ENCODE measurements at regions not wholly inside any gene's neighbourhood (a gene's known extent, or its start where the extent isn't known, plus 50 kb on each side); places are given as distances from the start of the nearest gene placed in this dataset.

DNA sequence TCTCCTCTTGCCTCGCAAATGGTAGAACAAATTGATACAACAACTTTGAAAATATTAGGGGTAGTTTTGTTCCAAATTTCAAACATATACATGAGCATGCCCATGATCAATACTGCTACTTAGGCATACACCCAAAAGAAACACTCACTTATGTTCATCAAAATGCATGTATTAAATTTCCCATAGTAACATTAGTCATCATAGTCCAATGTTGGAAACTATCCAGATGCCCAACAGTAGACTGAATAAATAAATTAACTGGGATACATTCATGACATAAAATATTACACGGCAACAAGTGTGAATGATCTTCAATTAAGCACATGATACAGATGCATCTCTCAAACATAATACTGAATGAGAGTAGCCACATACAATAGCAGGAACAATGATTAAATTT is 391.6 kb downstream of the CDH11 start:
- no peak overlapping the region for H3K27ac Mint-ChIP-seq
- no peak overlapping the region for H3K4me3 Mint-ChIP-seq
- no peaks in the 10 kb centered on the region for H3K27me3 Mint-ChIP-seq (ENCODE audit: low read depth)
- no peaks in the 10 kb centered on the region for H3K36me3 Mint-ChIP-seq (ENCODE audit: low read depth)
- H3K4me1 Mint-ChIP-seq (ENCODE audit: low read depth) = no peaks in the 10 kb centered on the region
- H3K9me3 Mint-ChIP-seq = peaks cover 28% of the 10 kb centered on the region

DNA sequence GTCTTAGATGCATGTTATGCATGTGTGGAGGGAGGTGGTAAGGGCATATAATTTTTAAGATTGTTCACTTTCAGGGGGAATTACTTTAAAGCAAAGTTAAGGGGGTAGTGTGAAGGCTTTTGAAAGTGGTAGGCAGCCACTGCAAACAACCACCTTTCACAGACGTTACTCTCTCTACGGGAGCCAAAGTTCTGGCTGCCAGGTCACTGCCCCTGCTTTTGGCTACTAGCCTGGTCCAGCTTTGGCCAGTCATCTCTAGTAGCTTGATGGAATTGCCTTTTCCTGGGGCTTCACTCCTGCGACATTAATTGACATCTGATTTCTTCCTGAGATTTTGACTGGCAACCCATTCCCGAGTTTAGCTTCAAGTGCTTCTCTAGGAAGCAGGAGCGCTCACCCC is 397.5 kb downstream of the CDH11 start:
- H3K9me3 Mint-ChIP-seq = peaks cover 20% of the 10 kb centered on the region
- H3K4me3 Mint-ChIP-seq = no peak overlapping the region
- no peaks in the 10 kb centered on the region for H3K27me3 Mint-ChIP-seq (ENCODE audit: low read depth)
- H3K27ac Mint-ChIP-seq = no peak overlapping the region
- no peaks in the 10 kb centered on the region for H3K4me1 Mint-ChIP-seq (ENCODE audit: low read depth)
- no peaks in the 10 kb centered on the region for H3K36me3 Mint-ChIP-seq (ENCODE audit: low read depth)

DNA sequence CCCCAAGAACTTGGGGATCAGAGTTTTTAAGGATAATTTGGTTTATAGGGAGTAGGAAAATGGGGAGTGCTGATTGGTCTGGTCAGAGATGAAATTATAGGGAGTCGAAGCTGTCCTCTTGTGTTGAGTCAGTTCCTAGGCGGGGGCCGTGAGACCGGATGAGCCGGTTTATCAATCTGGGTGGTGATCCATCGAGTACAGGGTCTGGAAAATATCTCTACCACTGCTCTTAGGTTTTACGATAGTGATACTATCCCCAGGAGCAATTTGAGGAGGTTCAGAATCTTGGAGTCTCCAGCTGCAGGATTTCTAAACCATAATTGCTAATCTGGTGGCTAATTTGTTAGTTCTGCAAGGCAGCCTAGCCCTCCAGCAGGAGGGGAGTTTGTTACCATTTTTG is 403.4 kb downstream of the CDH11 start:
- no peak overlapping the region for H3K4me3 Mint-ChIP-seq
- H3K9me3 Mint-ChIP-seq = peaks cover 12% of the 10 kb centered on the region
- no peaks in the 10 kb centered on the region for H3K36me3 Mint-ChIP-seq (ENCODE audit: low read depth)
- H3K4me1 Mint-ChIP-seq (ENCODE audit: low read depth) = no peaks in the 10 kb centered on the region
- no peaks in the 10 kb centered on the region for H3K27me3 Mint-ChIP-seq (ENCODE audit: low read depth)
- H3K27ac Mint-ChIP-seq = no peak overlapping the region

DNA sequence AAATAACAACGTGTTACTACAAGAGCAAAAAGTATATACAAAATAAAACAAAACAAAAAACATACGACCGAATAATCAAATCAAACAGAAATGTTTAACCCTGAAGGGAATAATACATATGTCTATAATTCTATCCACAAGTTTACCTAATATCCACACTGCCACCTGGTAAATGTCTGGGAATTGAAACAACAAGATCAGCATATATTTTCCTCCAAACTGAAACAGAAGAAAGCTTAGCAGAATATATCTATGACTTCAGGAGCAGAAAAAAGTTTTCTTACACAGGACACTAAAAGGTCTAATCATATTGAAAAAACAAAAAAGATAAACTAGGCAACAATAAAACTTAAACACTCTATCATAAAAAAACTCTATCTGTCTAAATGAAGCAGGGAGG is 404.0 kb downstream of the CDH11 start:
- peaks cover 12% of the 10 kb centered on the region for H3K9me3 Mint-ChIP-seq
- no peaks in the 10 kb centered on the region for H3K36me3 Mint-ChIP-seq (ENCODE audit: low read depth)
- no peak overlapping the region for H3K27ac Mint-ChIP-seq
- H3K4me3 Mint-ChIP-seq = no peak overlapping the region
- H3K4me1 Mint-ChIP-seq (ENCODE audit: low read depth) = no peaks in the 10 kb centered on the region
- H3K27me3 Mint-ChIP-seq (ENCODE audit: low read depth) = no peaks in the 10 kb centered on the region

DNA sequence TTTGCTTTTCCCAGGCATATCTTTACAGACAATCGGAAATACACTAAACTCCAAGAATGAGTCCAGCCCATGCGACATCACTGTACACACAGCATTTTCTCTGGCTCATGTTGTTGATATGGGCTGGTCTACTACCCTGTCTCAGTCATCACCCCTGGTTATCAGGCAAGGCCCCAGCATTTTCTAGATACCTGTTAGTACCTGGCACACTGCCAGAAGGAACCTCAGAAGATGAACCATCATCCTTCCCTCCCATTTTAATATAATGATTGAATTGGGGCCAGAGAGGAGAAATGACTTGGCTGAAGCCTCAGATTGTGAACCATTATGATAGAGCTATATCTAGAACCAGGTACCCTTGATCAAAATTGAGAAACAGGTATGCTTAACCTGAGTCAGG is 406.2 kb downstream of the CDH11 start:
- no peaks in the 10 kb centered on the region for H3K36me3 Mint-ChIP-seq (ENCODE audit: low read depth)
- no peaks in the 10 kb centered on the region for H3K4me1 Mint-ChIP-seq (ENCODE audit: low read depth)

DNA sequence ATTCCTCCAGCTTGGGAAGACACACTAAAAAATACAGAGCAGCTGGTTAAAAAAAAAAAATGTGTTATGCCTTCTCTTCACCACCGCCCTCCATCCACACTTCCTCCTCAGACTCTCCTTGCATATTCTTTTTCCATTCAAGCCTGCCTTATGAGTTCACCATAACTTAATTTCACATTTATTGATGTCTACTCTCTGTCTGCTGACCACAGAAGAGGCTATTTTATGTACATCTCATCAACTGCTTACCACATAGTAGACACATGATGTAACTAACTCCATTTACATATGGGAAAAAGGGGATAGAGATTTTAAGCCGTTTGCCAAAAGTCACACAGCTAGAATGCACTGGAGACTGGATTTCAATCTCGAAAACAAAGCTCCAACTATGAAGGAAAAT is 409.8 kb downstream of the CDH11 start:
- no peaks in the 10 kb centered on the region for H3K27me3 Mint-ChIP-seq (ENCODE audit: low read depth)

More for the DNA sequence above, 406.2 kb downstream of the CDH11 start:
- H3K27ac Mint-ChIP-seq = no peak overlapping the region
- no peak overlapping the region for H3K4me3 Mint-ChIP-seq
- H3K27me3 Mint-ChIP-seq (ENCODE audit: low read depth) = no peaks in the 10 kb centered on the region
- peaks cover 18% of the 10 kb centered on the region for H3K9me3 Mint-ChIP-seq

DNA sequence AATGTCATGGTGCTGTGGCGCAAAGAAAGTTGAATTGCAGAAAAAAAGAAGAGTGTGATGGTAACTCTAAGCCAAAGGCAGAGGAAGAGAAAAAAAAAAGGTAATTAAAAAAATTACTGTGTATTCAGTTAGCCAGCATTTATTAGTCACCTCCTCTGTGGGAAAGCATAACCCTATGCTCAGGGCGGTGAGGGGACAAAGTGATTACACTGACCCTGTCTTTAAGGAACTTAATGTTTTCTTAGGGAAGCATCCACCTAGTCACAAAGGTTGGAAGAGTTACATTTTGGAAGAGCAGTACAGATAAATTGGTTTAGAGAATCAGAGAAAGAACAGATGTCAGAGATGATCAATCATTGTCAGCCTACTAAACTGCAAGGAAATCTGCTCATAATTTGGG is 410.3 kb downstream of the CDH11 start:
- Mint-ChIP-seq H3K36me3 (ENCODE audit: low read depth) (no peaks in the 10 kb centered on the region), H3K27me3 (ENCODE audit: low read depth) (no peaks in the 10 kb centered on the region), H3K4me3 (no peak overlapping the region), H3K9me3 (peaks cover 20% of the 10 kb centered on the region), H3K27ac (no peak overlapping the region), H3K4me1 (ENCODE audit: low read depth) (no peaks in the 10 kb centered on the region)

More for the DNA sequence above, 409.8 kb downstream of the CDH11 start:
- Mint-ChIP-seq H3K27ac (no peak overlapping the region), H3K4me1 (ENCODE audit: low read depth) (no peaks in the 10 kb centered on the region), H3K9me3 (peaks cover 19% of the 10 kb centered on the region), H3K36me3 (ENCODE audit: low read depth) (no peaks in the 10 kb centered on the region), H3K4me3 (no peak overlapping the region)

DNA sequence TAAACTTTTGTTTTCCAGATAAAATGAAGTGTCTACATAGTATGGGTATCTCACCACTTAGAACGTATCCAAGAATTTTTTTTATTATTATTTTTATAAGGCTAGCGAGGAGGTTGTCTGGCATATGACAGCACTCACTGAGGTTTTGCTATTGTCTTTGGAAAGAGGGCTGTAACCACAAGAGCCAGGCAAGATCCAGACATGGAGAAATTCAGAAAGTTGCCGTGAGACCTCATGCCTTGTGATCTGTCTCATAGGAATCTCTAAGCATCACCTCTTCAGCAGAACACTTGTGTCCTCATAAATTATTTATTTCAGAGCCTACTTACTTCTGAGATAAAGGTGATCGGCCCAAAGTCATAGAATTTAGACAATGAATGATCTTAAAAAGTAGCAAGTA is 410.8 kb downstream of the CDH11 start:
- no peaks in the 10 kb centered on the region for H3K36me3 Mint-ChIP-seq (ENCODE audit: low read depth)
- no peaks in the 10 kb centered on the region for H3K4me1 Mint-ChIP-seq (ENCODE audit: low read depth)
- peaks cover 22% of the 10 kb centered on the region for H3K9me3 Mint-ChIP-seq
- no peak overlapping the region for H3K4me3 Mint-ChIP-seq
- H3K27me3 Mint-ChIP-seq (ENCODE audit: low read depth) = no peaks in the 10 kb centered on the region
- no peak overlapping the region for H3K27ac Mint-ChIP-seq

DNA sequence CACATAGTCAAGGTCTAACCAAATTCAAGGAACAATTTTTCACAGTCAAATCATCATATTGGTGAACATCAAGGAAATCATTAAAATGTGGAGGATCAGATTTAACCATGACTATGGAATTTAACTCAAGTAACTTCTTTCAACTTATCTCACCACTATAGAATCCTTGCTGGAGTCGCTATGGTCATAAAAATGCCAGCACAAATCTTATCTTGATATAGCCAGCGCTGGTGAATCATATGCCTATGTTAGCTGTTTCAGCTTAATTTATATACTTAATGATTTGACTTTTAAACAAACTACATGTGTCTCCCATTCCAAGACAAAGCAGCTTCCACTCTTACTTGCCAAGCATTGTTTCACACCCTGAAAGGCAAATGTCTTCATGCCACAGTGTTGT is 416.4 kb downstream of the CDH11 start:
- Mint-ChIP-seq H3K27ac (no peak overlapping the region), H3K4me1 (ENCODE audit: low read depth) (no peaks in the 10 kb centered on the region), H3K9me3 (peaks cover 29% of the 10 kb centered on the region), H3K36me3 (ENCODE audit: low read depth) (no peaks in the 10 kb centered on the region), H3K4me3 (no peak overlapping the region), H3K27me3 (ENCODE audit: low read depth) (no peaks in the 10 kb centered on the region)

DNA sequence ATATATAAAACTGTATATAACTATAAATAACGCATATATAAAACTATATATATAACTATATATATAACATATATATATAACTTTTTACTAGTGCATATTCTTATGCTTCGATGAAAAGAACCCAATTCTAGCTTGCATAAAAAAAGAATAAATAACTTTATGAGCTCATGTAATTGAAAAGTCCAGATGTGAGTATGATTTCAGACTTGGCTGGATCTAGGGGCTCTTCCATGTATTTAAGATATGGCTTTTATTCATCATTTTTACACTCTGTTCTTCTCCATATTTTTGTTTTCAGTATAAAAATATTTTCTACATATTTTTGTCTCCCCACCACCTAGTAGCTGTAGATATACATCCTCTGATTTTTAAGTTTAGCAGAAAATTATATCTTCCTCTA is 417.5 kb downstream of the CDH11 start:
- Mint-ChIP-seq H3K9me3 (peaks cover 23% of the 10 kb centered on the region), H3K36me3 (ENCODE audit: low read depth) (no peaks in the 10 kb centered on the region), H3K27me3 (ENCODE audit: low read depth) (no peaks in the 10 kb centered on the region), H3K27ac (no peak overlapping the region), H3K4me1 (ENCODE audit: low read depth) (no peaks in the 10 kb centered on the region), H3K4me3 (no peak overlapping the region)

DNA sequence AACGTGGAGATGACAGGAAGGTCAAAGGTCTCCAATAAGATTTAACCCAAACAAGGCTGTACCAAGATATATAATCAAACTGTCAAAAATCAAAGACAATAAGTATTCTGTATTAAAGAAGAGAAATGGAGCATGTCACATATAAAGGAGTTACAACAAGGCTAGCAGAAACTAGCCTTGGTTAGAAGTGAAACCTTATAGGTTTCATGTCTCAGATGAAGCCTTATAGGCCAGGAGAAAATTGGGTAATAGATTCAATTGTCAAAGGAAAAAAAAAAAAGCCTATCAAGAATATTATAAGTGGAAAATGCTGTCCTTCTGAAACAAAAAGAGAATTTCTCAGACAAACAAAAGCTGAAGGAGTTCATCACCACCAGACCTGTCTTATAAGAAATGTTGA is 419.4 kb downstream of the CDH11 start:
- H3K4me1 Mint-ChIP-seq (ENCODE audit: low read depth) = no peaks in the 10 kb centered on the region

DNA sequence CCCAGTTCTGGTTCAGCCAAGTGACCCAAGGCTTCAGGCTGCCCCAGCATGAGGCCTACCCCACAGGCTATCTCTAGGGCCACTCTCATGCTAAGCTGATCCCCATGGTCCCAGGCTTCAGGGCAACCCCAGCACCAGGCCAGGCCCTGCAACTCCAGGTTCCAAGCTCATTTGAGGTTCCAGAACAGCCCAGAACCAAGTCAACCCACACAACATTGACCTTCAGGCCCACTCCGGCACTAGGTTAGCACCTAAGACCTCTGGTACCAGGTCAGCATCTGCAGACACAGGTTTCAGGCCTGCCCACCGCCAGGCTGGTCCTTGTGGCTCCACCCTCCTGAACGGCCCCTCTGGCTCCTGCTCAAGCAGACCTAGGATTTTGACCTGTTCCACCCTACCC is 421.2 kb downstream of the CDH11 start:
- no peak overlapping the region for H3K27ac Mint-ChIP-seq
- H3K27me3 Mint-ChIP-seq (ENCODE audit: low read depth) = no peaks in the 10 kb centered on the region
- H3K36me3 Mint-ChIP-seq (ENCODE audit: low read depth) = no peaks in the 10 kb centered on the region
- no peaks in the 10 kb centered on the region for H3K4me1 Mint-ChIP-seq (ENCODE audit: low read depth)
- no peak overlapping the region for H3K4me3 Mint-ChIP-seq
- peaks cover 31% of the 10 kb centered on the region for H3K9me3 Mint-ChIP-seq

More for the DNA sequence above, 419.4 kb downstream of the CDH11 start:
- Mint-ChIP-seq H3K36me3 (ENCODE audit: low read depth) (no peaks in the 10 kb centered on the region), H3K27ac (no peak overlapping the region), H3K27me3 (ENCODE audit: low read depth) (no peaks in the 10 kb centered on the region), H3K9me3 (peaks cover 25% of the 10 kb centered on the region), H3K4me3 (no peak overlapping the region)

DNA sequence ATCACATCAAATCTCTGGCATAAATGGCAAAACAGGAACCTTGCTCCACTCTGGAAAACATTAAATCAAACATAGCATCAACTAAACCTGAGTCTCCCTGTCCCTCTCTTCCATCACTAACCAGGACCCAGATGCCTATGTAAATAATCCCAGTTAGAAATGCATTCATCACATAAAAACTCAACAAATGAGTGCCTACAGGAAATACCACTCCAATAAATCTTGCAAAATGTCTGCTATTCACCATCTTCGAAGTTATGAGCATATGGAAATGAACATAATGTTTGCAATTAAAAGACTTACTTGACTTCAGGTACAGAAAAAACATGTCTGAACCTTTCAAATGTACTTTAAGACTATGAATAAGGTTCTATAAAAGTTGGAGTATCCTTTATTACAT is 425.0 kb downstream of the CDH11 start:
- no peak overlapping the region for H3K27ac Mint-ChIP-seq
- H3K9me3 Mint-ChIP-seq = peaks cover 31% of the 10 kb centered on the region
- H3K4me3 Mint-ChIP-seq = no peak overlapping the region
- no peaks in the 10 kb centered on the region for H3K36me3 Mint-ChIP-seq (ENCODE audit: low read depth)
- no peaks in the 10 kb centered on the region for H3K27me3 Mint-ChIP-seq (ENCODE audit: low read depth)
- H3K4me1 Mint-ChIP-seq (ENCODE audit: low read depth) = no peaks in the 10 kb centered on the region

DNA sequence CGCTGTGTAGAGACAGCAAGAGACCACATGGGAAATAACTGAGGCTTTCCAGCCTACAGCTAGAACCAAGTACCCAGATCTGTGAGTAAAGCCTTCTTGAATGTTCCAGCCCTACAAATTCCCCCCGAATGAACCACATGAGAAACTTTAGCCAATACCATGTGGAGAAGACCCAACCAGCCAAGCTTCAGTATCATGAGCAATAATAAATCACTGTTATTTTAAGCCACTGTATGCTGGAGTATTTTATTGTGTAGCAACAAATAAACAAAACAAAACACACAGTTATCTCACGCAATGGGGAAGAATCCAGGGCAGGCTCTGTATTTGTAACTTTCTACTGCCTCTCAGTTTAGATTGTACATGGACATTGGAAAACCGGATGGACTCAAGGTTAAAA is 426.2 kb downstream of the CDH11 start:
- Mint-ChIP-seq H3K9me3 (peaks cover 28% of the 10 kb centered on the region), H3K27ac (no peak overlapping the region), H3K27me3 (ENCODE audit: low read depth) (no peaks in the 10 kb centered on the region), H3K4me1 (ENCODE audit: low read depth) (no peaks in the 10 kb centered on the region), H3K36me3 (ENCODE audit: low read depth) (no peaks in the 10 kb centered on the region), H3K4me3 (no peak overlapping the region)

DNA sequence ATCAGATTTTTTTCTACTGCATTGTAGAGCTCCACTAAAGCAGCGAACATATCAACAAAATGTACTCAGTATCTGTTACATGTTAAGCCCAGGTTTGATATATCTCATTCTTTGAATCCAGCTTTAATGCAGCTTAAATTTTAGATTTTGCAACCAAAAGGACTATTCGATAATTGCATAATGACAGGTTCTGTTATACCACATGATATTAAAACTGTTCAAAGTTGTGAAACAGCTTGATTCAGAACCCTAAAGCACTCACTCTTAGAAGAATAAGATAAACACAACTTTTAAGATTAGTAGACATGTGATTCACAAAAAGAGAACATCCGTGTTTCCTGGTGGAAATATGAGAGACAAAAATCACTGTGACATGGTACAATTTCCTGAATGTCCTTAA is 427.9 kb downstream of the CDH11 start:
- Mint-ChIP-seq H3K9me3 (peaks cover 31% of the 10 kb centered on the region), H3K36me3 (ENCODE audit: low read depth) (no peaks in the 10 kb centered on the region), H3K4me3 (no peak overlapping the region), H3K4me1 (ENCODE audit: low read depth) (no peaks in the 10 kb centered on the region), H3K27me3 (ENCODE audit: low read depth) (no peaks in the 10 kb centered on the region), H3K27ac (no peak overlapping the region)

DNA sequence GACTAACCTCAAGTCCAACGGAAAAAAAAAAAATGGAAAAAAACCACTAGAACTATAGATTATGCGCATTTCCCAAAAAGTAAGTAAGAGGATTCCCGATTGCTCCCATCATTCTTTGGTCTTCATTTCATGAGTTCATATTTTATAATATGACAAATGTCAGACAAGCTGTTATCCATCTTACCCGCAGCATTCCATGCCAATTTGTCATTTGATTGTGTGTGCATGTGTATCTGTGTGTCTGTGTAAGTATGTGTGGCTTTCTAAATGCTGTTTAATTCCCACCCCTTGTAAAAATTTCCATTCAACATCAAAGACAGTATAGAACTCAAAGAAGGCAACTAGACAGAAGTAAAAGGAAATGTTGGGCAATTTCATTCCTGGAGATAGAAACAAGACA is 434.1 kb downstream of the CDH11 start:
- no peaks in the 10 kb centered on the region for H3K4me1 Mint-ChIP-seq (ENCODE audit: low read depth)
- H3K27ac Mint-ChIP-seq = no peak overlapping the region
- peaks cover 23% of the 10 kb centered on the region for H3K9me3 Mint-ChIP-seq
- H3K36me3 Mint-ChIP-seq (ENCODE audit: low read depth) = no peaks in the 10 kb centered on the region
- H3K4me3 Mint-ChIP-seq = no peak overlapping the region
- H3K27me3 Mint-ChIP-seq (ENCODE audit: low read depth) = no peaks in the 10 kb centered on the region
